ENCODE measurements at regions not wholly inside any gene's neighbourhood (a gene's known extent, or its start where the extent isn't known, plus 50 kb on each side); places are given as distances from the start of the nearest gene placed in this dataset.

GRCh38 chr12:38139456-38139855 lies 177.1 kb upstream of the ALG10B start:
- no peak for DNase-seq (ENCODE audit: low read depth)

GRCh38 chr12:38141239-38141638 lies 175.3 kb upstream of the ALG10B start:
- no peak for DNase-seq (ENCODE audit: low read depth)

DNA sequence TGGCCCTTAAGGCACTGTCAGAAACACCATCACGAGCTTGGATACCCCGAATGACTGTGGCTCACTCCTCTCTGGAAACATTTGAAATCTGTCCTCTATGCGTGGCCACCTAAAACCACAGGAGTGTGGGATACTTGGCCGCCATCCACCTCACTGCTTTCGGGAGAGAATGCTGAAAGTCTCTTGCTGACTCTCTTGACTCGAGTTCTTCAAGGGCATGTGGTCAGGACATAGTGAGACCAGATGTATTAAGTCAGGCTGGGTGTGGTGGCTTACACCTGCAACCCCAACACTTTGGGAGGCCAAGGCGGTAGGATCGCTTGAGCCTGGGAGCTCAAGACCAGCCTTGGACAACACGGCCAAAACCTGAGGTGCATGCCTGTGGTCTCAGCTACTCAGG lies 174.7 kb upstream of the ALG10B start:
- no peak for DNase-seq (ENCODE audit: low read depth)

DNA sequence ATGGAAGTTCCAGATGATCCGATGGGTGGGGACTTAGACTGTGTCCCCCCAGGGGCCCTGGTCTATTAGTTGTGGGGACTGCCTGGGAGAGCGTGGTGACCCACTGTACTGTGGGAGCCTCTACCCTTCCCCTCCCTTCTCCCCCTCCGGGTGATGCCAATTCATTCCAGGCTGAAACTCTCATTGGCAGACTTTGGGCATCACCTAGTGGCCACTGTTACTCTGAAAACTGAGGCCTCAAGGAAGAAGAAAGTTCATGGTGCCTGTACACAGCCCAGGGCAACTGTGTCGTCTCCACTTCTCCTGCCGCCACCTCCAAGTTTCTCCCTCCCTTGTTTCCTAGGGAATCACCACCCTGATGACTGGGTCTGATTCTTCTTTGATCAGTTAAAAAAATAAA lies 173.6 kb upstream of the ALG10B start:
- DNase-seq (ENCODE audit: low read depth) = no peak

DNA sequence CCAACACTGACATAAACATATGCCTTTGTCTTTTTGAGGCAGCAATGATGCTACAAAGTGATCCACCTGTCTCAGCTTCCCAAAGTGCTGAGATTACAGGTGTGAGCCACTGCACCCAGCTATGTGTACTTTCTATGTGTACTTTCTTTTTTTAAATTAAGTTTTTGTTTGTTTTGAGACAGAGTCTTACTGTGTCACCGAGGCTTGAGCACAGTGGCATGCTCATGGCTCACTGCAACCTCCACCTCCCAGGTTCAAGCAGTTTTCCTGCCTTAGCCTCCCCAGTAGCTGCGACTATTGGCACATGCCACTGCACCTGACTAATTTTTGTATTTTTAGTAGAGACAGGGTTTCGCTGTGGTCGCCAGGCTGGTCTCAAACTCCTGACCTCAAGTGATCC lies 172.5 kb upstream of the ALG10B start:
- DNase-seq (ENCODE audit: low read depth) = no peak

- DNase-seq (ENCODE audit: low read depth) = no peak
Observed at GRCh38 chr12:38144601-38145436, 171.8 kb upstream of the ALG10B start.

GRCh38 chr12:38149395-38150073 lies 167.0 kb upstream of the ALG10B start:
- DNase-seq (ENCODE audit: low read depth) = no peak

- DNase-seq (ENCODE audit: low read depth) = no peak
Observed at GRCh38 chr12:38151991-38152700, 164.4 kb upstream of the ALG10B start.

DNA sequence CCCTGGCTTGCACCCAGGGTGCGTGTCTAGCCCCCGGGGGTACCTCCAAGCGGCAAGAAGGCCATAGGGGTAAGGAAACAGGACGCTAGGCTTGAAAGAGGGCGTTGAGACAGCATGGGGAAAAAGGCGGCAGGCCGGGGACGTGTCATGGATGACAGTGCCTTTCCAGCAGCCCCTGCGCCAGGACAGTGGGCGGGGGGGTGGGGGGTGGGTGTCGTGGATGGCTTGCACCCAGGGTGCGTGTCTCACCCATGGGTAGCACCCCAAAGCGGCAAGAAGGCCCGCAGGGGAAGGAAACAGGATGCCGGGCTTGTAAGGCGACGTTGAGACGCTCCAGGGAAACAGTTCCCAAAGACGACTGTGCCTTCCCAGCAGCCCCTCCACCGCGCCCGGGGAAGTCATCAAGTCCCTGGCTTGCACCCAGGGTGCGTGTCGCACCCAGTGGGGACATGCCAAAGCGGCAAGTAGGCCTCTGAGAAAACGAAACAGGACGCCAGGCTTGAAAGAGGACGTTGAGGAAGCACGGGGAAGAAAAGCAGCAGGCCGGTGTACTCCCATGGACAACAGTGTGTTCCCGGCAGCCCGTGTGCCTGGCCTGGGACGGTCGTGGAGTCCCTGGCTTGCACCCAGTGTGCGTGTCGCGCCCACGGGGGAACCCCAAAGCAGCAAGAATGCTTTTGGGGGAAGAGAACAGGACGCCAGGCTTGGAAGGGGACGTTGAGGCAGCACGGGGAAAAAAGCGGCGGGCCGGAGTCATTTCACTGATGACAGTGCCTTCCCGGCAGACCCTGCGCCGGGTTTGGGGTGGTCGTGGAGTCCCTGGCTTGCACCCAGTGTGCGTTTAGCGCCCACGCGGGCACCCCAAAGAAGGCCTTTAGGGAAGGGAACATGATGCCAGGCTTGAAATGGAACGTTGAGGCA lies 163.5 kb upstream of the ALG10B start:
- no peak for DNase-seq (ENCODE audit: low read depth)

DNA sequence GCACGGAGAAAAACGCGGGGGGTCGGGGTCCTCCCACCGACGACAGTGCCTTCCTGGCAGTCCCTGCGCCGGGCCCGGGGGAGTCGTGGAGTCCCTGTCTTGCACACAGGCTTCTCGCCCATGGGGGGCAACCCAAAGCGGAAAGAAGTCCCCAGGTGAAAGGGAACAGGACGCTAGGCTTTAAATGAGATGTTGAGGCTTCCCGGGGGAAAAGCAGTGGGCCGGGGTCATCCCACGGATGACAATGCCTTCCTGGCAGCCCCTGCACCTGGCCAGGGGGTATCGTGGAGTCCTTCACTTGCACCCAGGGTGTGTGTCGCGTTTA lies 162.9 kb upstream of the ALG10B start:
- DNase-seq (ENCODE audit: low read depth) = no peak

DNA sequence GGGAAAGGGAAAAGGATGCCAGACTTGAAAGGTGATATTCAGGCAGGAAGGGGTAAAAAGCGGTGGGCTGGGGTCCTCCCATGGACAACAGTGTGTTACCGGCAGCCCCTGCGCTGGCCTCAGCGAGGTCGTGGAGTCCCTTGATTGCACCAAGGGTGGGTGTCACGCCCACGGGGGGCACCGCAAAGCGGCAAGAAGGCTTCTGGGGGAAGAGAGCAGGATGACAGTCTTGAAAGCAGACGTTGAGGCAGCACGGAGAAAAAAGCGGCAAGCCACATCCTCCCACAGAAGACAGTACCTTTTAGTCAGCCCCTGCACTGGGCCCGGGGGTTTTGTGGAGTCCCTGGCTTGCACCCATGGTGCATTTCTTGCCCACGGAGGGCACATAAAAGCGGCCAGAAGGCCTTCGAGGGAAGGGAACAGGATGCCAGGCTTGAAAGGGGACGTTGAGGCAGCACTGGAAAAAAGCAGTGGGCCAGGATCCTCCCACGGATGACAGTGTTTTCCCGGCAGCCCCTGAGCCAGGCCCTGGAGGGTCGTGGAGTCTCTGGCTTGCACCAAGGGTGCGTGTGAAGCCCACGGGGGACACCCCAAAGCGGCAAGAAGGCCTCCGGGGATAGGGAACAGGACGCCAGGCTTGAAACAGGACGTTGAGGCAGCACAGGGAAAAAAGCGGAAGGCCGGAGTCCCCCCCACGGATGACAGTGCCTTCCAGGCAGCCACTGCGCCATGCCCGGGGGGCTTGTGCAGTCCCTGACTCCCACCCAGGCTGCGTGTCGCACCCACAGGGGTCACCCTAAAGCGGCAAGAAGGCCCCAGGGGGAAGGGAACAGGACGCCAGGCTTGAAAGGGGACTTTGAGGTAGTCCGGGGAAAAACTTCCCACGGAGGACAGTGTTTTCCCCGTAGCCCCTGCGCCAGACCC lies 162.2 kb upstream of the ALG10B start:
- no peak for DNase-seq (ENCODE audit: low read depth)

GRCh38 chr12:38155020-38155395 lies 161.6 kb upstream of the ALG10B start:
- DNase-seq (ENCODE audit: low read depth) = no peak

DNA sequence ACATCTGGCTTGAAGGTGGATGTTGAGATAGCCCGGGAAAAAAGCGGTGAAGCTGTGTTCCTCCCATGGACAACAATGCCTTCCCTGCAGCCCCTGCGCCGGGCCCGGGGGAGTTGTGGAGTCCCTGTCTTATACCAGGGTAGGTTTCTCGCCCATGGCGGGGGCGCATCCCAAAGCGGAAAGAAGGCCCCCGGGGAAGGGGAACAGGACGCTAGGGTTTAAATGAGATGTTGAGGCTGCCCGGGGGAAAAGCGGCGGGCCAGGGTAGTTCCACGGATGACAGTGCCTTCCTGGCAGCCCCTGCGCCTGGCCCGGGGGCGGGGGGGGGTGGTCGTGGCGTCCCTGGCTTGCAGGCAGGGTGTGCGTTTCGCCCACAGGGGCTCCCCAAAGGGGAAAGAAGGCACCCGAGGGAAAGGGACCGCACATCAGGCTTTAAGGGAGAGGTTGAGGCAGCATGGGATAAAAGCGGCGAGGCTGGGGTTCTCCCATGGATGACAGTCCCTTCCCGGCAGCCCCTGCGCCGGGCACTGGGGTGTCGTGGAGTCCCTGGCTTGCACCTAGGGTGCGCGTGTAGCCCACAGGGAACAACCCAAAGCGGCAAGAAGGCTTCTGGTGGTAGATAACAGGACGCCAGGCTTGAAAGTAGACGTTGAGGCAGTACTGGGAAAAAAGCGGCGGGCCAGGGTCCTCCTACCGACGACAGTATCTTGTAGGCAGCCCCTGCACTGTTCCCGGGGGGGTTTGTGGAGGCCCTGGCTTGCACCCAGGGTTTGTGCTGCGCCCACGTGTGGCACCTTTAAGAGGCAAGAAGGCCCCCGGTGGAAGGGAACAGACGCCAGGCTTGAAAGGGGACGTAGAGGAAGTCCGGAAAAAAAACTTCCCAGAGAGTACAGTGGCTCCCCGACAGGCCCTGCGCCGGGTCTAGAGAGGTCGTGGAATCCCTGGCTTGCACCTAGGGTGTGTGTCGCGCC lies 160.8 kb upstream of the ALG10B start:
- no peak for DNase-seq (ENCODE audit: low read depth)

GRCh38 chr12:38156497-38157245 lies 159.9 kb upstream of the ALG10B start:
- DNase-seq (ENCODE audit: low read depth) = no peak

GRCh38 chr12:38157274-38157932 lies 159.2 kb upstream of the ALG10B start:
- no peak for DNase-seq (ENCODE audit: low read depth)

DNA sequence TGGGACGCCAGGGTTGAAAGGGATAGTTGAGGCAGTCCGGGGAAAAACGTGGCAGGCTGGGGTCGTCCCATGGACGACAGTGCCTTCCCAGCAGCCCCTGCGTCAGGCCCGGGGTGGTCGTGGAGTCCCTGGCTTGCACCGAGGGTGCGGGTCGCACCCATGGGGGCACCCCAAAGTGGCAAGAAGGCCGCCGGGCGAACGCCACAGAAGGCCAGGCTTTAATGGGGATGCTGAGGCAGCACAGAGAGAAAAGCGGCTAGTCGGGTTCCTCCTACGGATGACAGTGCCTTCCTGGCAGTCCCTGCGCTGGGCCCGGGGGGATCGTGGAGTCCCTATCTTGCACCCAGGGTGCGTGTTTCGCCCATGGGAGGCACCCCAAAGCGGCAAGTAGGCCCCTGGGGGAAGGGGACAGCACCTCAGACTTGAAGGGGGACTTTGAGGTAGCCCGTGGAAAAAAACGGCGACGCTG lies 158.6 kb upstream of the ALG10B start:
- DNase-seq (ENCODE audit: low read depth) = no peak

DNA sequence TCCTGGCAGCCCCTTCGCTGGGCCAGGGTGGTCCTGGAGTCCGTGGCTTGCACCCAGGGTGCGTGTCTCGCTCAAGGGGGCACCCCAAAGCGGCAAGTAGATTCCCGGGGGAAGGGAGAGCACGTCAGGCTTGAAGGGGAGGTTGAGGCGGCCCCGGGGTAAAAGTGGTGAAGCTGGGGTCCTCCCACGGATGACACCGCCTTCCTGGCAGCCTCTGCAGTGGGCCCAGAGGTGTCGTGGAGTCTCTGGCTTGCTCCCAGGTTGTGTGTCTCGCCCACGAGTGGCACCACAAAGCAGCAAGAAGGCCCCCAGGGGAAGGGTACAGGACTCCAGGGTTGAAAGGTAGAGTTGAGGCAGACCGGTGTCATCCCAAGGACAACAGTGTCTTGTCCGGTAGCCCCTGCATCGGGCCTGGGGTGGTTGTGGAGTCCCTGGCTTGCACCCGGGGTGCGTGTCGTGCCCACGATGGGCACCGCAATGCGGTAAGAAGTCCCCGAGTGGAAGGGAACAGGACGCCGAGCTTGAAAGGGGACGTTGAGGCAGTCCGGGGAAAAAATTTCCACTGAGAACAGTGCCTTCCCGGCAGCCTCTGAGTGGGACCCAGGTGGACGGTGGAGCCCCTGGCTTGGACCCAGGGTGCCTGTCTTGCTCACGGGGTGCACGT lies 158.0 kb upstream of the ALG10B start:
- no peak for DNase-seq (ENCODE audit: low read depth)

DNA sequence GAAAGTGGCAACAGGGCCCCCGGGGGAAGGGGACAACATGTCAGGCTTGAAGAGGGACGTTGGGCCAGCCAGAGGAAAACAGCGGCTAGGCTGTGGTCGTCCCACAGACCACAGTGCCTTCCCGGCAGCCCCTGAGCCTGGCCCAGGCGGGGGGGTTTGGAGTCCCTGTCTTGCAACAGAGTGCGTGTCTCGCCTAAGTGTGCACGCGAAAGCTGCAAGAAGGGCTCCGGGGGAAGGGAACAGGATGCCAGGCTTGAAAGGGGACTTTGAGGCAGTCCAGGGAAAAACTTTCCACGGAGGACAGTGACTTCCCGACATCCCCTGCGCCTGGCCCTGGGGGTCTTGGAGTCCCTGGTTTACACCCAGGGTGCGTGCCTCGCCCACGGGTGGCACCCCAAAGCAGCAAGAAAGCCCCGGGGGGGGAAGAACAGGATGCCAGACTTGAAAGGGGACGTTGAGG lies 157.5 kb upstream of the ALG10B start:
- no peak for DNase-seq (ENCODE audit: low read depth)

All from non-pigmented ciliary epithelial cell (primary cell).